ENCODE measurements at regions not wholly inside any gene's neighbourhood (a gene's known extent, or its start where the extent isn't known, plus 50 kb on each side); places are given as distances from the start of the nearest gene placed in this dataset.
"Not testable (repeated sequence)": the region's sequence is repeated elsewhere in the genome, so short reads cannot be mapped to it uniquely, and the experiment has no call there.

GRCh38 chr16:25637236-25637635 lies 54.5 kb upstream of the HS3ST4 start:
- DNase-seq = no peak

GRCh38 chr16:25636662-25637061 lies 55.1 kb upstream of the HS3ST4 start:
- no peak for DNase-seq

- no peak for DNase-seq
Measured at GRCh38 chr16:25635454-25635853, 56.3 kb upstream of the HS3ST4 start.

GRCh38 chr16:25633549-25633948 lies 58.2 kb upstream of the HS3ST4 start:
- no peak for DNase-seq

GRCh38 chr16:25628766-25629165 lies 63.0 kb upstream of the HS3ST4 start:
- DNase-seq = no peak

GRCh38 chr16:25627641-25628040 lies 64.1 kb upstream of the HS3ST4 start:
- no peak for DNase-seq

GRCh38 chr16:25626172-25626571 lies 65.6 kb upstream of the HS3ST4 start:
- no peak for DNase-seq

GRCh38 chr16:25625620-25626019 lies 66.1 kb upstream of the HS3ST4 start:
- no peak for DNase-seq

- no peak for DNase-seq
Measured at GRCh38 chr16:25614716-25615265, 77.0 kb upstream of the HS3ST4 start.

GRCh38 chr16:25613931-25614330 lies 77.8 kb upstream of the HS3ST4 start:
- DNase-seq = no peak

- no peak for DNase-seq
Measured at GRCh38 chr16:25608002-25608401, 83.8 kb upstream of the HS3ST4 start.

GRCh38 chr16:25606069-25606468 lies 85.7 kb upstream of the HS3ST4 start:
- DNase-seq = no peak

GRCh38 chr16:25605381-25605780 lies 86.4 kb upstream of the HS3ST4 start:
- no peak for DNase-seq

GRCh38 chr16:25601306-25601705 lies 90.5 kb upstream of the HS3ST4 start:
- DNase-seq = not testable (repeated sequence)

GRCh38 chr16:25596194-25596593 lies 95.6 kb upstream of the HS3ST4 start:
- DNase-seq = no peak

GRCh38 chr16:25593260-25593659 lies 98.5 kb upstream of the HS3ST4 start:
- no peak for DNase-seq

GRCh38 chr16:25587783-25588182 lies 104.0 kb upstream of the HS3ST4 start:
- no peak for DNase-seq

- no peak for DNase-seq
Measured at GRCh38 chr16:25586826-25587225, 104.9 kb upstream of the HS3ST4 start.

- no peak for DNase-seq
Measured at GRCh38 chr16:25585526-25585925, 106.2 kb upstream of the HS3ST4 start.

- DNase-seq = no peak
Measured at GRCh38 chr16:25580041-25580440, 111.7 kb upstream of the HS3ST4 start.

GRCh38 chr16:25575363-25575762 lies 116.4 kb upstream of the HS3ST4 start:
- DNase-seq = no peak

- DNase-seq = no peak
Measured at GRCh38 chr16:25571712-25572111, 120.0 kb upstream of the HS3ST4 start.

GRCh38 chr16:25570131-25570530 lies 121.6 kb upstream of the HS3ST4 start:
- no peak for DNase-seq

GRCh38 chr16:25568991-25569390 lies 122.8 kb upstream of the HS3ST4 start:
- DNase-seq = no peak

GRCh38 chr16:25566183-25566582 lies 125.6 kb upstream of the HS3ST4 start:
- DNase-seq = no peak

GRCh38 chr16:25563700-25564099 lies 128.1 kb upstream of the HS3ST4 start:
- DNase-seq = no peak

Measured in fibroblast of skin of right quadriceps (primary cell).